ENCODE measurements at regions not wholly inside any gene's neighbourhood (a gene's known extent, or its start where the extent isn't known, plus 50 kb on each side); places are given as distances from the start of the nearest gene placed in this dataset.

GRCh38 chr10:128993443-128993842 lies 473.6 kb upstream of the MGMT start:
- Histone ChIP-seq H3K4me2 (ENCODE audit: insufficient read depth, low read length) (no peak overlapping the region), H3K4me3 (no peak overlapping the region), H3K27me3 (ENCODE audit: control insufficient read depth in 2 of 2, insufficient read depth in 2 of 2, low read length in 2 of 2) (peaks cover 0 to 8% of the 10 kb centered on the region in 2 experiments; a peak in 2 of 5 replicates), H3K9me1 (ENCODE audit: control insufficient read depth, insufficient read depth, low read length) (no peaks in the 10 kb centered on the region), H2AFZ (ENCODE audit: low read depth, low read length) (no peak overlapping the region), H3K4me1 (replicated peaks in 1 of 2; ENCODE audit: control insufficient read depth in 2 of 2, insufficient read depth in 2 of 2, low read length in 2 of 2) (no peaks in the 10 kb centered on the region), H4K20me1 (replicated peaks; ENCODE audit: control insufficient read depth, insufficient read depth, low read length) (no peaks in the 10 kb centered on the region), H3K27ac (ENCODE audit: extremely low read depth, low read depth, low read length) (no peak overlapping the region), H3K9me3 (replicated peaks; ENCODE audit: control insufficient read depth, insufficient read depth, low read depth, low read length) (no peaks in the 10 kb centered on the region), H3K9ac (ENCODE audit: insufficient read depth in 1 of 2, low read depth in 2 of 2, low read length in 2 of 2) (no peak overlapping the region), H3K79me2 (ENCODE audit: control insufficient read depth, insufficient read depth, low read length) (no peaks in the 10 kb centered on the region), H3K36me3 (ENCODE audit: control insufficient read depth, insufficient read depth, low read length) (no peaks in the 10 kb centered on the region)
- ATAC-seq (no peak), DNase-seq (ENCODE audit: extremely low read depth in 1 of 4, low spot score in 3 of 4) (no peak), FAIRE-seq (no peak)
- intact Hi-C loops (cut with micrococcal nuclease), result no loop called here
- in situ Hi-C loops (cut with MboI), result no loop called here
- no TSS peak for BruUV-seq (replicated peaks)
- WGBS (ENCODE audit: insufficient coverage, low coverage, missing lambda C conversion rate), result 0% methylated on average over 3 of the region's 8 CpGs
- POLR2A ChIA-PET, result interaction anchor here (0.5 kb wide), 1 partner anchor 410 kb away, joined by 3 read pairs; no protein-coding TSS in a partner anchor
- CTCF ChIA-PET (ENCODE audit: low intra/inter-chr PET ratio), result no interaction called here
- no peak for TF ChIP-seq HNRNPH1 (optimal IDR thresholded peaks at IDR 0.05; ENCODE audit: low read depth, low read length)
- no peak for TF ChIP-seq MTA3 (IDR thresholded peaks at IDR 0.05; ENCODE audit: borderline replicate concordance)
- TF ChIP-seq KLF10 (CRISPR knock-in tag; IDR thresholded peaks at IDR 0.05), result no peak
- TF ChIP-seq CBX8 (IDR thresholded peaks at IDR 0.05; ENCODE audit: borderline replicate concordance, extremely low read depth, low read depth, low read length, poor library complexity, severe bottlenecking), result no peak
- no peak for TF ChIP-seq SETDB1 (IDR thresholded peaks at IDR 0.05; ENCODE audit: low read length)
- no peak for TF ChIP-seq CBX1 (IDR thresholded peaks at IDR 0.05; ENCODE audit: low read depth)
- TF ChIP-seq MAZ (CRISPR knock-in tag; conservative IDR thresholded peaks at IDR 0.05 in 1 of 2, IDR thresholded peaks at IDR 0.05 in 1 of 2), result no peak
- no peak for TF ChIP-seq ZNF318 (IDR thresholded peaks at IDR 0.05; ENCODE audit: borderline replicate concordance in 1 of 2, low read depth in 1 of 2)
- TF ChIP-seq NR2C2 (CRISPR knock-in tag; IDR thresholded peaks at IDR 0.05), result no peak
- TF ChIP-seq NR2C2 (tag; IDR thresholded peaks at IDR 0.05), result no peak
- TF ChIP-seq ZNF699 (CRISPR knock-in tag; IDR thresholded peaks at IDR 0.05; ENCODE audit: insufficient replicate concordance), result no peak
- no peak for TF ChIP-seq ETV1 (tag; conservative IDR thresholded peaks at IDR 0.05; ENCODE audit: low read depth)
- no peak for TF ChIP-seq CHD1 (IDR thresholded peaks at IDR 0.05; ENCODE audit: low read length)
- TF ChIP-seq MYC (IDR thresholded peaks at IDR 0.05; ENCODE audit: low read depth, low read length), result no peak
- no peak for TF ChIP-seq MYC (CRISPR knock-in tag; IDR thresholded peaks at IDR 0.05; ENCODE audit: borderline replicate concordance, low read depth)
- no peak for TF ChIP-seq SRSF7 (optimal IDR thresholded peaks at IDR 0.05; ENCODE audit: low read depth, low read length)

Data from K562 (cell line).